HCT116 (cell line): ENCODE measurements at regions not wholly inside any gene's neighbourhood (a gene's known extent, or its start where the extent isn't known, plus 50 kb on each side); places are given as distances from the start of the nearest gene placed in this dataset.

Experiments
- ATAC-seq: fragments of 200-7000 bp; cut with Tn5 transposase; 2 replicates; pipeline ENCODE4 v1.9.1; 2020; ENCODE audit warnings: mild to moderate bottlenecking, moderate library complexity
- BruUV-seq: library from RNA; stranded (reverse); fragments of 400-500 nt; replicated peaks from 2 replicates; lab custom pipeline; 2021; lab: Mats Ljungman, UMichigan
- CTCF ChIA-PET: fragments of 300-600 bp; sonication (Branson Sonifier 250); formaldehyde crosslinking; loops from one replicate; lab custom pipeline; 2021; ENCODE audit warnings: antibody characterized with exemption; lab: Charles Lee
- POLR2A ChIA-PET: fragments of 300-600, 350-600 bp; sonication (Branson Sonifier 250); formaldehyde crosslinking; loops from one replicate; lab custom pipeline; 2021; ENCODE audit warnings: antibody characterized with exemption; lab: Charles Lee
- RAD21 ChIA-PET, 2 experiments: fragments of 300-600 bp; sonication (Branson Sonifier 250); formaldehyde crosslinking; loops; one replicate each; lab custom pipeline; 2023; ENCODE audit warnings: low total read pairs in 2 of 2; ENCODE audit not compliant: uncharacterized antibody in 2 of 2, unreplicated experiment in 2 of 2, low non-redundant PET in 1 of 2; lab: Charles Lee
- DNase-seq: peaks from one replicate; pipeline ENCODE4 v3.0.0-alpha.2; 2010; ENCODE audit warnings: low read depth, low spot score
- H2AFZ ChIP-seq: fragments of 200-600 bp; shearing (Covaris generic), sonication (generic); 2 replicates; pipeline ENCODE4 v1.6.1; 2017; ENCODE audit warnings: low read depth, mixed run types, mixed read lengths, antibody characterized with exemption, low read length; ENCODE audit not compliant: poor library complexity, severe bottlenecking
- H3K27ac ChIP-seq: 2 replicates; pipeline ENCODE4 v1.5.1; 2012; ENCODE audit warnings: low read depth, low read length
- H3K27me3 ChIP-seq: fragments of 200-600 bp; sonication (generic); 2 replicates; pipeline ENCODE4 v1.6.1; 2016; ENCODE audit warnings: mixed run types, low read length, mixed read lengths; ENCODE audit not compliant: insufficient read depth
- H3K36me3 ChIP-seq, 2 experiments: fragments of 200-500 bp in 1 of 2; fragments of 200-600 bp in 1 of 2; sonication (Bioruptor generic) in 1 of 2; sonication (generic) in 1 of 2; 2 replicates each; pipeline versions ENCODE4 v1.5.1 to v1.6.1; 2014 to 2016; ENCODE audit warnings: low read length in 2 of 2, inconsistent platforms in 1 of 2, mixed read lengths in 1 of 2, mixed run types in 1 of 2; ENCODE audit not compliant: insufficient read depth in 2 of 2, control insufficient read depth in 1 of 2
- H3K4me1 ChIP-seq, 2 experiments: fragments of 200-600 bp in 1 of 2; sonication (generic) in 1 of 2; 2 replicates each; pipeline versions ENCODE4 v1.5.1 to v1.6.1; 2012 to 2017; ENCODE audit warnings: low read length in 2 of 2, inconsistent platforms in 1 of 2, mild to moderate bottlenecking in 1 of 2, mixed read lengths in 1 of 2, mixed run types in 1 of 2, moderate library complexity in 1 of 2; ENCODE audit not compliant: insufficient read depth in 2 of 2, control insufficient read depth in 1 of 2
- H3K4me2 ChIP-seq: fragments of 200-600 bp; sonication (generic); 2 replicates; pipeline ENCODE4 v1.6.1; 2017; ENCODE audit warnings: mixed run types, low read length, mixed read lengths
- H3K4me3 ChIP-seq, 2 experiments: fragments of 200-600 bp in 1 of 2; sonication (generic) in 1 of 2; replicated peaks in 1 of 2; 2 replicates each; pipeline ENCODE4 v1.5.1; 2011 to 2016; ENCODE audit warnings: low read length in 2 of 2, control low read depth in 1 of 2, low read depth in 1 of 2, mild to moderate bottlenecking in 1 of 2, mixed read lengths in 1 of 2, mixed run types in 1 of 2
- H3K79me2 ChIP-seq: fragments of 200-600 bp; sonication (generic); 2 replicates; pipeline ENCODE4 v1.6.1; 2017; ENCODE audit warnings: mild to moderate bottlenecking, mixed run types, low read length, moderate library complexity, mixed read lengths; ENCODE audit not compliant: insufficient read depth
- H3K9ac ChIP-seq: fragments of 200-600 bp; sonication (generic); 2 replicates; pipeline ENCODE4 v1.6.1; 2016; ENCODE audit warnings: low read length, mixed read lengths
- H3K9me2 ChIP-seq: fragments of 200-600 bp; sonication (generic), shearing (Covaris generic); 2 replicates; pipeline ENCODE4 v1.6.1; 2017; ENCODE audit warnings: mixed run types, mild to moderate bottlenecking, moderate library complexity; ENCODE audit not compliant: insufficient read depth
- H3K9me3 ChIP-seq, 2 experiments: fragments of 200-500 bp in 1 of 2; fragments of 200-600 bp in 1 of 2; sonication (Bioruptor generic) in 1 of 2; sonication (generic) in 1 of 2; 2 replicates each; pipeline ENCODE4 v1.6.1; 2014 to 2017; ENCODE audit warnings: low read length in 2 of 2, mixed read lengths in 2 of 2, inconsistent platforms in 1 of 2, low read depth in 1 of 2, mild to moderate bottlenecking in 1 of 2, mixed run types in 1 of 2, moderate library complexity in 1 of 2; ENCODE audit not compliant: control insufficient read depth in 1 of 2, insufficient read depth in 1 of 2
- H4K20me1 ChIP-seq: fragments of 200-600 bp; sonication (generic), shearing (Covaris generic); 2 replicates; pipeline ENCODE4 v1.6.1; 2017; ENCODE audit warnings: mixed run types, mild to moderate bottlenecking, moderate library complexity; ENCODE audit not compliant: insufficient read depth
- CEBPB ChIP-seq: IDR thresholded peaks from 2 replicates; pipeline ENCODE4 v1.6.1; 2012; ENCODE audit warnings: low read depth
- ELF1 ChIP-seq: IDR thresholded peaks from 2 replicates; pipeline ENCODE4 v1.6.1; 2012; ENCODE audit warnings: low read depth, borderline replicate concordance
- JUND ChIP-seq: IDR thresholded peaks from 2 replicates; pipeline ENCODE4 v1.6.1; 2012
- POLR2A ChIP-seq: IDR thresholded peaks from 2 replicates; pipeline ENCODE4 v1.7.0; 2011; ENCODE audit warnings: borderline replicate concordance; ENCODE audit not compliant: insufficient read depth, insufficient read length; ENCODE audit errors: extremely low read depth
- POLR2AphosphoS5 ChIP-seq: IDR thresholded peaks from 2 replicates; pipeline ENCODE4 v1.6.1; 2011; ENCODE audit warnings: mild to moderate bottlenecking, low read depth, low read length, moderate library complexity
- REST ChIP-seq: IDR thresholded peaks from 2 replicates; pipeline ENCODE4 v1.6.1; 2012; ENCODE audit warnings: low read depth
- SIN3A ChIP-seq: IDR thresholded peaks from 2 replicates; pipeline ENCODE4 v1.6.1; 2012; ENCODE audit warnings: low read depth
- YY1 ChIP-seq: IDR thresholded peaks from 2 replicates; pipeline ENCODE4 v1.6.1; 2011; ENCODE audit warnings: low read length, low read depth, moderate library complexity, mild to moderate bottlenecking; ENCODE audit not compliant: insufficient replicate concordance; ENCODE audit errors: extremely low read depth
- ZNF274 ChIP-seq: fragments of 200-500 bp; sonication (Bioruptor generic); IDR thresholded peaks from 2 replicates; pipeline ENCODE4 v1.6.1; 2014; ENCODE audit warnings: mild to moderate bottlenecking, low read depth, low read length, inconsistent platforms
- intact Hi-C: fragments of 100-400 bp; cut with micrococcal nuclease; formaldehyde crosslinking; loops from 2 replicates; pipeline ENCODE4 v1.10.0; 2022
- TF ChIP-seq, protein P1 (sequence below): IDR thresholded peaks from 2 replicates; pipeline ENCODE4 v1.6.1; 2012

DNA sequence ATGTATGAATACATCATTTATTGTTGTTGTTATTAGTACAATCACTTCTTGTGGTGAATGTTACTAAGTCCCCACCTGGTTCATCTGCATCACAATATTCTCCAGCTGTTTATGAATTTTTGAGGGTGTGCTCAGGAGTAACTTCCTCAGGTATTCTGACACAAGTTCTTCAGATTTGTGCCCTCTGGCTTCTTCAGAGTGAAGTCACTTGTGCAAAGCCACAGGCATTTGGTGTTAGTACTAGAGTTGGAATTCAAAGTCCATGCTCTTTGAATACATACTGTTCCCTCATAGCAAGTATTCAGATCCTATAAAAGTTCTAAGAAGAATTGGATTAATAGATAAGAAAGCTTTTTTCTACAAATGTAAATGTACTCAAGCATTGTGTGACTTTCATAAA, 150.3 kb upstream of the AVPR1A start:
- ATAC-seq, result no peak
- no peak for DNase-seq
- no peaks in the 10 kb centered on the region for H3K79me2 ChIP-seq
- no peaks in the 10 kb centered on the region for H3K27me3 ChIP-seq
- ChIA-PET POLR2A (no interaction called here), CTCF (no interaction called here), RAD21 (no interaction called here)
- no peaks in the 10 kb centered on the region for H4K20me1 ChIP-seq
- no TSS peak for BruUV-seq
- H3K27ac ChIP-seq, result no peak overlapping the region
- H3K4me2 ChIP-seq, result no peak overlapping the region
- no peak overlapping the region for H3K4me3 ChIP-seq
- H3K9me2 ChIP-seq, result no peaks in the 10 kb centered on the region
- intact Hi-C loops, result no loop called here
- H2AFZ ChIP-seq, result no peak overlapping the region
- no peak overlapping the region for H3K9ac ChIP-seq
- H3K4me1 ChIP-seq, result no peaks in the 10 kb centered on the region
- no peaks in the 10 kb centered on the region for H3K36me3 ChIP-seq
- TF ChIP-seq POLR2A, result no peak
- TF ChIP-seq SIN3A, result no peak
- no peak for TF ChIP-seq REST
- TF ChIP-seq, protein P1, sequence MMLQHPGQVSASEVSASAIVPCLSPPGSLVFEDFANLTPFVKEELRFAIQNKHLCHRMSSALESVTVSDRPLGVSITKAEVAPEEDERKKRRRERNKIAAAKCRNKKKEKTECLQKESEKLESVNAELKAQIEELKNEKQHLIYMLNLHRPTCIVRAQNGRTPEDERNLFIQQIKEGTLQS, result no peak
- no peak for TF ChIP-seq POLR2AphosphoS5
- no peak for TF ChIP-seq JUND
- TF ChIP-seq ELF1, result no peak
- TF ChIP-seq YY1, result no peak
- no peak for TF ChIP-seq CEBPB
- TF ChIP-seq ZNF274, result no peak
- no peaks in the 10 kb centered on the region for H3K9me3 ChIP-seq
